Kidney (tissue), 13 donors: ENCODE measurements at regions not wholly inside any gene's neighbourhood (a gene's known extent, or its start where the extent isn't known, plus 50 kb on each side); places are given as distances from the start of the nearest gene placed in this dataset.

Experiments
- DNase-seq, 5 donors: peaks; one replicate each; pipeline ENCODE4 v3.0.0-alpha.2; 2013 to 2020
- FAIRE-seq: peaks from 2 replicates; lab custom pipeline; 2012; peaks lifted over from hg19 to GRCh38; lab: Jason Lieb, UNC
- H3K27ac ChIP-seq, 2 donors: one replicate each; pipeline ENCODE4 v1.7.0; 2013; ENCODE audit warnings: low read depth in 2 of 2, low read length in 2 of 2, inconsistent platforms in 1 of 2
- H3K27me3 ChIP-seq: one replicate; pipeline ENCODE4 v1.7.1; 2013; ENCODE audit warnings: low read length, inconsistent platforms; ENCODE audit not compliant: control insufficient read depth, insufficient read depth
- H3K36me3 ChIP-seq, 3 donors: one replicate each; pipeline versions ENCODE4 v1.7.0 to v1.7.1; 2013; ENCODE audit warnings: low read length in 3 of 3, control low read depth in 1 of 3, inconsistent platforms in 1 of 3; ENCODE audit not compliant: insufficient read depth in 3 of 3, control insufficient read depth in 2 of 3
- H3K4me1 ChIP-seq, 3 donors: one replicate each; pipeline versions ENCODE4 v1.7.0 to v1.7.1; 2013; ENCODE audit warnings: low read length in 3 of 3, inconsistent platforms in 1 of 3, low read depth in 1 of 3; ENCODE audit not compliant: control insufficient read depth in 2 of 3, insufficient read depth in 2 of 3
- H3K4me3 ChIP-seq, 3 donors: one replicate each; pipeline versions ENCODE4 v1.7.0 to v1.8.1; 2013; ENCODE audit warnings: low read length in 3 of 3, control low read depth in 1 of 3, inconsistent platforms in 1 of 3
- H3K9ac ChIP-seq, 3 donors: one replicate each; pipeline versions ENCODE4 v1.7.0 to v1.7.1; 2013; ENCODE audit warnings: low read length in 3 of 3, control low read depth in 1 of 3, inconsistent platforms in 1 of 3
- H3K9me3 ChIP-seq, 3 donors: one replicate each; pipeline versions ENCODE4 v1.7.0 to v1.7.1; 2013; ENCODE audit warnings: low read length in 3 of 3, control low read depth in 1 of 3, inconsistent platforms in 1 of 3; ENCODE audit not compliant: control insufficient read depth in 2 of 3, insufficient read depth in 1 of 3
- intact Hi-C: fragments of 100-400 bp; cut with DNase I; formaldehyde crosslinking; loops from one replicate; pipeline ENCODE4 v1.11.1; 2022
- TF ChIP-seq, protein P1 (sequence below): IDR thresholded peaks from 3 replicates; pipeline ENCODE4 v1.5.1; 2012; ENCODE audit warnings: mild to moderate bottlenecking, moderate library complexity, borderline replicate concordance; ENCODE audit not compliant: insufficient read depth; ENCODE audit errors: extremely low read depth
- donor health status: control.
- donor health status: control.
- donor health status: control.
- donor health status: control.
- donor health status: control.
- donor health status: DM: yes; HTN: yes; CAD: no.
- donor health status: Normal renal cell carcinoma (clear cell type).

DNA sequence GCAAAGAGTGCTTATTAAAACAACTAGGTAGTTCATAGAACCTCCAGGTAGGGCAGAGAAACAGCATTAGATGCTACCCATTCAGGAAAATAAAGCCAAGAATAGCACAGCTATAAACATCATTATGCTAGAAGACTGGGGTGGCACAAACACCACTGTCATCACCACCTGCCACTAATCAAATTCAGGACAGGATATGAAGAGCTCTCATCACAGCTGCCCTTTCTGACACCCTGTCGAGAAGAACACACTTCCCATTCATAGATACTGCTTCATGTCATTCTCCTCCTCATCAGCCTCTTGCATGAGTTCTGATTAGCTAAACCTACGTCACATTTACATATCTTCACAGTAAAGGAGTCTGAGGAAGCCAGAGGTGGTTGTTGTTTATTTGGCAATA, 692.3 kb upstream of the HS3ST1 start:
- no peak for FAIRE-seq

DNA sequence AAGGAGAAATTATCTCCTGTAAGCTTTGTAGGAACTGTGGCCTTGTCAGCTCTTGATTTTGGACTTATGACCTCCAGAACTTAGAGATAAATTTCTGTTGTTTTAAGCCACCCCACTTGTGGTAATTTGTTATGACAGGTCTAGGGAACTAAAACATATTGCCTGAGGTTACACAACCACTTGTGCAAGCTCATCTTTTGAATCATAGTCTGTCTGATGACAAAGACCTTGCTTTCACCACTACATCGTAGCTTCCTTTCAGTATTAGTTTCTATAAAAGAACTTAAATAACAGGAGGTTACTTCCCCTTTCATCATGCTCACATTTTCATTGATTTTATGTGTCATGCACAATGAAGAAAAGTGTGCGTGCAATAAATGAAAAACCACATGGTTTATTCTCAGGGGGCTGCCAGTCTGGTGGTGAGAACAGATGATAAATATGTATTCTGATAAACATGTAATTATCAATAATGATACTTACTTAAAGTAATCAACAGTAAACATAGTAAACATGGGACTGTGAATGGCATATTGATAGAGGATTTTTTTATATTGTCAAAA, 690.0 kb upstream of the HS3ST1 start:
- Histone ChIP-seq H3K4me1 (no peaks in the 10 kb centered on the region), H3K9ac (no peak overlapping the region), H3K36me3 (no peaks in the 10 kb centered on the region), H3K9me3 (peaks cover 0 to 10% (median 3%) of the 10 kb centered on the region in 3 donors), H3K27ac (no peak overlapping the region), H3K4me3 (no peak overlapping the region), H3K27me3 (no peaks in the 10 kb centered on the region)
- no peak for DNase-seq
- no peak for FAIRE-seq
- intact Hi-C loops = no loop called here
- TF ChIP-seq, protein P1, sequence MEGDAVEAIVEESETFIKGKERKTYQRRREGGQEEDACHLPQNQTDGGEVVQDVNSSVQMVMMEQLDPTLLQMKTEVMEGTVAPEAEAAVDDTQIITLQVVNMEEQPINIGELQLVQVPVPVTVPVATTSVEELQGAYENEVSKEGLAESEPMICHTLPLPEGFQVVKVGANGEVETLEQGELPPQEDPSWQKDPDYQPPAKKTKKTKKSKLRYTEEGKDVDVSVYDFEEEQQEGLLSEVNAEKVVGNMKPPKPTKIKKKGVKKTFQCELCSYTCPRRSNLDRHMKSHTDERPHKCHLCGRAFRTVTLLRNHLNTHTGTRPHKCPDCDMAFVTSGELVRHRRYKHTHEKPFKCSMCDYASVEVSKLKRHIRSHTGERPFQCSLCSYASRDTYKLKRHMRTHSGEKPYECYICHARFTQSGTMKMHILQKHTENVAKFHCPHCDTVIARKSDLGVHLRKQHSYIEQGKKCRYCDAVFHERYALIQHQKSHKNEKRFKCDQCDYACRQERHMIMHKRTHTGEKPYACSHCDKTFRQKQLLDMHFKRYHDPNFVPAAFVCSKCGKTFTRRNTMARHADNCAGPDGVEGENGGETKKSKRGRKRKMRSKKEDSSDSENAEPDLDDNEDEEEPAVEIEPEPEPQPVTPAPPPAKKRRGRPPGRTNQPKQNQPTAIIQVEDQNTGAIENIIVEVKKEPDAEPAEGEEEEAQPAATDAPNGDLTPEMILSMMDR = no peak

More for the DNA sequence above, 692.3 kb upstream of the HS3ST1 start:
- H3K9ac ChIP-seq = no peak overlapping the region
- H3K27me3 ChIP-seq = no peaks in the 10 kb centered on the region
- no peak for DNase-seq
- TF ChIP-seq, protein P1 = no peak
- intact Hi-C loops = no loop called here
- H3K4me1 ChIP-seq = no peaks in the 10 kb centered on the region
- no peaks in the 10 kb centered on the region for H3K36me3 ChIP-seq
- H3K27ac ChIP-seq = no peak overlapping the region
- no peak overlapping the region for H3K4me3 ChIP-seq
- H3K9me3 ChIP-seq = peaks cover 0 to 3% (median 0%) of the 10 kb centered on the region in 3 donors

DNA sequence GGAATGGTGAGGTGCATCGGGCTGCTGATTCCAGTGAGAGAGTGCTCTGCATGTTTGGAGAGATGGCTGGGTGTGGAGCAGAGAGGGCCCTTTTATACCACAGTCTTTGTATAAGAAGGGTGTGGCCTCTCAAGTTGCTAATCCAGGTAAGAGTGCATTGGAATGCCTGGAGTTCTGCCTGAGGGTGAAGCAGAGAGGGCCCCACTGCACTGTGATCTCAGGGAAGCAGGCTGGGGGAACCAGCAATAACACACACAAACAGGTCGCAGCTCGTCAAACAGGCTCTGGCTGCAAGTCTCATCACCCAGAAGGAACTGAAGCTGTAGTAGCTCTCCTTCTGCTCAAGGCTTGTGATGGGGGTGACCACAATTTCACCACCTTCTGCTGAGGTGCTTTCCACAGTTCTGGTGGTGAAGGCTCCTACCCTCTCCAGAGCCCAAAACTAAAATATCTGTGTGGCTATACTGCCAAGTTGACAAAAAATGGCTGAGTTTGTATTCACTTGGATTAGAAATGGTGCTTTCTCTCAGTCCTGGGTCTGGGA, 687.4 kb upstream of the HS3ST1 start:
- Histone ChIP-seq H3K4me1 (no peaks in the 10 kb centered on the region), H3K27me3 (no peaks in the 10 kb centered on the region), H3K36me3 (no peaks in the 10 kb centered on the region), H3K27ac (no peak overlapping the region), H3K9ac (no peak overlapping the region), H3K9me3 (peaks cover 0 to 10% (median 7%) of the 10 kb centered on the region in 3 donors), H3K4me3 (no peak overlapping the region)
- intact Hi-C loops = no loop called here
- TF ChIP-seq, protein P1 = no peak
- DNase-seq = no peak
- FAIRE-seq = no peak
